Kasumi-1 (cell line): ENCODE measurements at regions not wholly inside any gene's neighbourhood (a gene's known extent, or its start where the extent isn't known, plus 50 kb on each side); places are given as distances from the start of the nearest gene placed in this dataset.
"Not testable (repeated sequence)": the region's sequence is repeated elsewhere in the genome, so short reads cannot be mapped to it uniquely, and the experiment has no call there.

Experiments
- DNase-seq, 2 experiments: peaks; one replicate each; lab custom pipeline; 2025; lab: John Stamatoyannopoulos, UW

DNA sequence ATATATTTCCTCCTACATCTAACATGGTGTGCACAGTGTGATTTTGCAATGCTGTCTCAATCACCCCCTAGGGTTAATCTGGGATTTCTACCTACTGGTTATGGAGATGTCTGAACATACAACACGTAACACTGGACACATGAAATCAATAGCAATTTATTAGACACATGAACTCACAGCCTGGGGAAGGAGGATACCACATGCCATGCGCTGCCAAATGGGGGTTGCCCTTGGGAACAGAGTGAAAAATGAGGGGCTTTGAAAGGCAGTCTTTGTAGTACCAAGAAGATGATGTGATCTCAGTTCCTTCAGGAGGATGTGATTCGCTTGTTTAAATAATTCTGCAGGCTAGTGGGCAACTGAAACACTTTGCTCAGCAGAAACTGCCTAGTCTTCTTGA lies 253.6 kb upstream of the LRRC4C start:
- no peak for DNase-seq

DNA sequence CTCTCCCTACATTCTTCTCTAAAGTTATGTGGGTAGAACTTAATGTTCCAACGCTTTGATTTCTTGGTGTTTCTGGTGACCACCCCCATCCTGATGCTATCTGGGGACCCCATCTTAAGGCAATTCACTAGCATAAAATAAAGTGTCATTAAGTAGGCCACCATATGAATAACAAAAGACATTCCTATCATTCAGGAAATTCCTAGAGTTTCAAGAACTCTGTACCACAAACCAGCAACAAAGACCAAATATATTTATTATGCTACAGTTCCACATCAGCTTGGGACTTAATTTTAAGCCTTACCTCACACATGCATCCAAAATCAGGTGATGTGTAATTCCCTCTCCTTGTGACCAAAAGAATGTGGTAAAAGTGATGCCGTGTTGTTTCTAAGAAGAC lies 254.6 kb upstream of the LRRC4C start:
- no peak for DNase-seq

DNA sequence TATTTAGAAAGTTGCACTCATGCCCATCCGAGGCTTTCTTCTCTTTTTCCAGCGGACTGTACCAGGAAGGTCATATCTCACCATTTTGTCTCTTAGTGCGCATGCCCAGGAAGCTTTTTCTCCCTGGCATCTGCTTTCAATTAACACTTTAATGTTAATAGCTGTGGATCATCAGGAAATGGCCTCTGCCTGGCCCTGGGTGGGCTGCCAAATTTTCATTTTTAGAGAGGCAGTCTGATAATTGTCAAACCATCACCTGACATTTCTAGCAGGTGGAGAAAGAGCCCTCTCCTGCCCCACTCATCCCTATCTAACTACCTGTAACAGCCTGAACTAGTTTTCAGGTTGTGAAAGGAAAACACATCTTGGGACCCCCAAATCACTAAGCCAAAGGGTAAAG lies 257.4 kb upstream of the LRRC4C start:
- DNase-seq, result no peak

DNA sequence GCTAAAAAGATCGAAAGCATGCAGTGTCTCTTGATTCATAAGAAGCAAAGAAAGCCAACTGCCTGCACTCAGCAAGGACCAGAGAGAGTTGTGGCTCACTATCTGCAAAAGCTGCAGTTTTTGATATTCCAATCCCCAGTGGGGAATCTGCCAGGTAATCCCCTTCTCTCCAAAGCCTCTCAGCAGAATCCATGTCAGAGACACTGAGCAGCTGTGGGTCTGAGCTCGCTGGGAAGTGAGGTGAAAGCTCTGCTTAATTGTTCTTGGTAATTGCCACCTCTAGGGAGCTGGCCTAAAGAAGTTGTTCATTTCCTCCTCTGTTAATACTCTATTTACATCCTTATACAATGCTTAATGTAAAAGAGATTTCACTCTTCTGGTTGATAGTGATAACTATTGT lies 261.3 kb upstream of the LRRC4C start:
- no peak for DNase-seq

DNA sequence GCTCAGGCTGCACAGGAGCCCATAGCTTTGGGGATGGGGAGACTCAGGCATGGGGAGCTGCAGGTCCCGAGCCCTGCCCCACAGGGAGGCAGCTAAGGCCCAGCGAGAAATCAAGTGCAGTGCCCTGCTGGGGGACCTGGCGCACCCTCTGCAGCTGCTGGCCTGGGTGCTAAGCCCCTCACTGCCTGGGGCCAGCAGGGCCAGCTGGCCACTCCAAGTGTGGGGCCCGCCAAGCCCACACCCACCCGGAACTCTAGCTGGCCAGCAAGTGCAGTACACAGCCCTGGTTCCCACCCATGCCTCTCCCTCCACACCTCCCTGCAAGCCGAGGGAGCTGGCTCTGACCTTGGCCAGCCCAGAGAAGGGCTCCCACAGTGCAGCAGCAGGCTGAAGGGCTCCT lies 268.7 kb upstream of the LRRC4C start:
- DNase-seq, result not testable (repeated sequence)

DNA sequence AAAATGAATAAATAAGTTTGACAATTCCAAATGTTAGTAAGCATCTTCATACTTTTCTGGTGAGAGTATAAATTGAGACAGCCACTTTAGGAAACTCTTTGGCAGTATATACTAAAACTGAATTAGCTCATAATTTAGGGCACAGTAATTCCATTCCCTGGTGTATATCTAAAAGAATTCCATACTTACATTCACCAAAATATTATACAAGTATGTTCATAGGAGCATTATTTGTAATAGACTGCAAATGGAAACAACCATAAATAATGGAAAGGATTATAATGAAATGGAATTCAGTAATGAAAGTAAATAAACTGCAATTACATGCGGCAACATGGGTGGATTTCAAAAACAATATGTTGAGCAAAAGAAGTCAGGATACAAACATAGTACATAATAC lies 315.8 kb upstream of the LRRC4C start:
- no peak for DNase-seq

DNA sequence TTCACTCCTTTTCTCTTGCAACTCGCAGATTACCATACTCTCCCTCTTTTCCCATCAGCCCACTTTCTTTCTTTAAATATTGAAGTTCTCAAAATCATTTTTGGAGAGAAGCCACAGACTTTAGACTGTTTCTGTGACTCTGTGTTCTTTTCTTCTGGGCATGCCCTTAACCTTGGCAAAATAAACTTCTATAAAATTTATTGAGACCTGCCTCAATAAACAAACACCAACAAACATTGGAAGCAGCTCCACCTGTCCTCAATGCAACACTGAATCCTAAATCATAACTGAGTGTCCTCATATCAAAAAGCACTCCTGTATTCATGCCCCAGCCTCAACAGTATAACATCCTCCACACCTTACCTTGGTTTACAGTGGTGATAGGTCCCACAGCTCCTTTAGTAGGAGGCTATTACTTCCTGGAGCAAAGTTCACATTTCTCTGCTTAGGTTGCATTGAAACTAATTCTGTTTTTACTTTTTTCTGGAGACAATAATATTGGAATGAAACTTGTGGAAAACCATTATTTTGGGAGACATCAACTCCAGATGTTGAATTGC lies 320.0 kb upstream of the LRRC4C start:
- no peak for DNase-seq

DNA sequence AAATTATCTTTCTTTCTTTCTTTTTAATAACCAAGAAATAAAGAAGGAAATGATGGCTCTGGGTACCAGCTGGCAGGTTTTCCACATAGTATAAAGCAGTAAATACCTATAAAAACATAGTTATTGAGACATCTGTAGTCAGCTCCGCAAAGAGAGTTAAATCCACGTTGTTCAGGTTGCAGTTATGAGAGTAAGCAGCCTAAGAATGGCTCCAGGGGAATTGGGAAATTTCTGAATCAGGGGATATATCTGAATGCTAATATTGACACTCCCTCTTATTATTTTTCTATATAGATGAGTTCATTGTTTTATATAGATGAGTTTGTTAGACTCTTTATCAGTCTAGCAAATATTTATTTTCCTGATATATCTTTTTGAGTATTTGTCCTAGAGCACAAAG lies 322.0 kb upstream of the LRRC4C start:
- DNase-seq, result no peak

DNA sequence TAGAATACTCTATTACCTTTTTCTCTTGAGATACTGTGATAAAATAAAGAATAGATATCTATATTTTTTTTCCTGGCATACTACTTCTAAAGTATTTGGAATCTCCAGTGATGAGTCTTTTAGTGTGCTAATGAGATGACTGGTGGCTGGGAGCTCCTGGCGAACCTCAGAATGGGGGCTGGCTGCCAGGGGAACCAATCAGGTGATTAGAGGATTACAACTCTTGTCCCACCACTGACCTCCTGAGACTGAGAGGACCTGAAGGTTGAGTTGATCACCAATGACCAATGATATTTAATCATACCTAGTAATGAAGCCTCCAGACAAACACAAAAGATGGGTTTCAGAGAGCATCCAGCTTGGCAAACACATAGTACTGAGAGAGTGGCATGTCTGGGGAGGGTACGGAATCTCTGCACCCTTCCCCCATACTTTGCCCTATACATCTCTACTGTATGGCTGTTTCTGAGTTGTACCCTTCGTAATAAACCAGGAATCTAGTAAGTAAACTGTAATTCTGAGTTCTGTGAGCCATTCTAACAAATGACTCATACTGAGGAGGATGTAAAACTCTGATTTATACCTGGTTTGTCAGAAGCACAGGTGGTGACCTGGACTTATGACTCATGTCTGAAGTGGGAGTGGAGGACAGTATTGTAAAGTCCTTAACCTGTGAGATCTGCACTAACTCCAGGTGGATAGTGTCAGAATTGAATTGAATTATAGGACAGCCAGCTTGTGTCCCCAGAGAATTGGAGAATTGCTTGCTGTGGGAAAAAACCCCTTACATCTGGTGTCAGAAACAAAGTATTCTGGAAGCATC lies 325.3 kb upstream of the LRRC4C start:
- no peak for DNase-seq

DNA sequence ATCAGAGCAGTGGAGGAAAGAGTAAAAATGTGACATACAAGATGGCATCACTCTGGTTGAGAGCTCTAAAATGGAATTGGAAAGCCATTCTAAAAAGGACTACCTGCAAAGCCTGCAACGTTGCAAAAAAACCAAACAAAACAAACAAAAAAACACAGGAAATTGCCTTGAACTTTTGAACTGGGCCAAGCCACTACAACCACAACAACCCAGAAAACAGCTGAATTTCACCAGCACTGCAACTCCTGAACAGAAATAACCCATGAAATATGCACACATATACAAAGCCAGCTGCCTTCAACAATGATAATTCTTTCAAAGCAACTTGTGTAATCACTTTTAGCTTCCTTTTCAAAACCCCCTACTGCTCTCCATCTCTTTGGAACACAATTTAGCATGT lies 326.6 kb upstream of the LRRC4C start:
- no peak for DNase-seq

DNA sequence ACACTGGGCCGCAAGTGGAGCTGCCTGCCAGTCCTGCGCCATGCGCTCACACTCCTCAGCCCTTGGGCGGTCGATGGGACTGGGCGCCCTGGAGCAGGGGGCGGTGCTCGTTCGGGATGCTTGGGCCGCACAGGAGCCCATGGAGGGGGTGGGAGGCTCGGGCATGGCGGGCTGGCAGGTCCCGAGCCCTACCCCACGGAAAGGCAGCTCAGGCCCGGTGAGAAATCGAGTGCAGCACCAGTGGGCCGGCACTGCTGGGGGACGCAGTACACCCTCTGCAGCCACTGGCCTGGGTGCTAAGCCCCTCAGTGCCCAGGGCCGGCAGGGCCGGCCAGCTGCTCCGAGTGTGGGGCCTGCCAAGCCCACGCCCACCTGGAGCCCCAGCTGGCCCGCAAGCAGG lies 328.7 kb upstream of the LRRC4C start:
- DNase-seq, result no peak

DNA sequence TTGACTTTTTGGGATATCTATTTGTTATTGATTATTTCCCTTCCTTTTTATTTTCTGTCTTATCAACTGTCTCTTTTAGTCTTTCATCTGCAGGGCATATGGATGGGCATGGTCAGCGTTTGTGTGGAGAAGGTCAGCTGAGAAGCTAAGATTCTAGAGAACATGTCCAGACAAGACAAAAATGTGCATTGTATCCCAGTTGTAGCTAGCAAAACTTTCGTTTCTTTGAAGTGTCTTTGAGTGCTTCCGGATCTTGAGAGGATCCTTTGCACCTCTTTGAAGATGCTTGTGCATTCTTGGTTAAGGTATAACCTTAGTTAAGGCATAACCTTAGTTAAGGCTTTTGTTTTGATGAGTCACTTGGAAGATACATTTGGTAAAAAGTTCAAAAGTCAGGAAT lies 329.9 kb upstream of the LRRC4C start:
- DNase-seq, result no peak

DNA sequence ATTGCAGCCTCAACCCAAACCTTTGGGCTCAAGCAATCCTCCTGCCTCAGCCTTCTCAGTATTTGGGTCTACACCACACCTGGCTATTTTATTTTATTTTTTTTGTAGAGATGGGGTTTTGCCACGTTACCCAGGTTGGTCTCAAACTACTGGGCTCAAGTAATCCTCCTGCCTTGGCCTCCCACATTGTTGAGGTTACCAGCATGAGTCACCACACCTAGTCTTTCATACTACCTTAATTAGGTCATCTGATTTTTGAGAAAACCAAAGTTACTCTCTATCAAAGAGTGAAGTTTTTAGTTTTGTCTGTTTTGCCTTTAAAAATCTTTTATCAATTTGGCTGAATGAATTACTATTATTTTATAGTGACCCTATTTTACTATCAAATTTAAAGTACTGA lies 335.6 kb upstream of the LRRC4C start:
- DNase-seq, result no peak

DNA sequence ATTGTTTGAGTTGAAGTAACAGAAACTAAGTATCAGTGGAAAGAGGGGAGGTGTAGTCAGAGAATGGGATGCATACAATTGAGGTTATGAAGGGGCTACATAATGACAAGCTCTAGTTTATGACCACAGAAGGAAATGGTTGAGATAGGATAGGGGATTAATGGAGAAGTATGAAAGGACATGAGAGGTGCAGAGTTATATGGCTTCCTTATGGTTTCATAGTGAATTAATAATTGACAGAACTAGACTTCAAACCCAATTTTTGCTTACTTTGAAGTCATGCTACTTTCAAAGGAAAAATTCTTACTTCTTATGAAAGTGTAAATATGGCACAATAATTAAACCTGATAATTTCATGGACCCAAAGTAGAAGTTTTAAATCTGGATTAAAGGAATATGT lies 340.3 kb upstream of the LRRC4C start:
- DNase-seq, result no peak

DNA sequence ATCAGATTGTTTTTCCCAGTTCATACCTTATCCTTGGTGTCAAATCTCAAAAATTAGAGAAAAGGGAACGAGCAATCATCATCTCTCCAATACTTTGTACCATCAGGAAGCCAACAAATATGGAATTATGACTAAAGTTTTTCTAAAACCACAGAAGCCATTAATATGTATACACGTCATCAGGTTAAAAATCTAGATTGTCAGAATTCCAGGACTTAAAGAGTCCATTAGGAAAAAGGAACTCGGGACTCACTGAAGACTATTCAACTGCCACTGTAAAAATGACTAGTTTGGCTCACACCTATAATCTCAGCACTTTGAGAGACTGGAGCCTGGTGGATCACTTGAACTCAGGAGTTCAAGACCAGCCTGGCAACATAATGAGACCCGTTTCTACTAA lies 344.4 kb upstream of the LRRC4C start:
- no peak for DNase-seq

DNA sequence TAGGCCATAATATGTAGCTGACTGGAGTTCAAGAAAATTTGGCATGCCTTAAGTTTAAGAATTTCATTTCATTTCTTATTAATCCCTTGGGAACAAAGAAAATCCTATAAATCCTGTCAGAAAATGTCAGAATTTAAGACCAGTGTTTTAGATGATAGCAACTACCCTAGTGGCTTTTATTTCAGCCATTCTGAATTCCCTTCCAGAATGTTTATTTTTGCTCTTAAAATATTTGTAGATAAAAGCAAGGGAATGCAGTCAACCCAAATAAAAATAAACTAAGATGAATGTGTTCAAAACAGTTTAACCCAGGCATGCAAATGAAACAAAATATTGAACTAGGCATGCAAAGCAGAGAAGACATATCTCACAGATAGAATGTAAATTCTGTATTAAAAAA lies 356.9 kb upstream of the LRRC4C start:
- no peak for DNase-seq

DNA sequence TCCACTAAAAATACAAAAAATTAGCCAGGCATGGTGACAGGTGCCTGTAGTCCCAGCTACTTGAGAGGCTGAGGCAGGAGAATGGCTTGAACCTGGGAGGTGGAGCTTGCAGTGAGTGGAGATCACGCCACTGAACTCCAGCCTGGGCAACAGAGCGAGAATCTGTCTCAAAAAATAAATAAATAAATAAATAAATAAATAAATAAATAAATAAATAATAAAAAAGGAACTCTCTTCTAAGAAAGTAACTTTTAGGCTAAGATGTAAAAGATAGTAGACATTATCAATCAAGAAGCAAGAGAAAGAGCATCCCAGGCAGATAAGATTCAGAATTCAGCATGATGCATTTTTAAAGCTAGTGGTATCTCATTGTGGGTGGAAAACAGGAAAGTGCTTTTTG lies 364.8 kb upstream of the LRRC4C start:
- DNase-seq, result not testable (repeated sequence)

DNA sequence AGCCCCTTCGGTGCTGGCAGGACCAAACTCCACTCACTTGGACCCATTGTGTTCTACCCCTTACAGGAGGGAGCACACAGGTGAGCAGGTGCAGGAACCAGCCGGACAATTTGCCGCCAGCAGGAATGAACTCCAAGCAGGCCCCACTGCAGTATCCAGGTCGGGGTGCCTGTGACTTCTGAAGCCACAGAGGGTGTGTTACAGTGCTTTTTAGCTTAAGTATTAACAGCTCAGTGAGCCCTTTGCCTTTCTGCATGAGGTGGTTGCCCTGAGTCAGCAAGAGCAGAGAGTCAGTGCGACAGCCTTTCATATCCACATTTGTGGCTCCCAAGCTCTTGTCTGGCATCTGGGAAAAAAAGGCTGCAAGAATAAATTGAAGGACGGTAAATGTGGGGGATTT lies 366.6 kb upstream of the LRRC4C start:
- no peak for DNase-seq

DNA sequence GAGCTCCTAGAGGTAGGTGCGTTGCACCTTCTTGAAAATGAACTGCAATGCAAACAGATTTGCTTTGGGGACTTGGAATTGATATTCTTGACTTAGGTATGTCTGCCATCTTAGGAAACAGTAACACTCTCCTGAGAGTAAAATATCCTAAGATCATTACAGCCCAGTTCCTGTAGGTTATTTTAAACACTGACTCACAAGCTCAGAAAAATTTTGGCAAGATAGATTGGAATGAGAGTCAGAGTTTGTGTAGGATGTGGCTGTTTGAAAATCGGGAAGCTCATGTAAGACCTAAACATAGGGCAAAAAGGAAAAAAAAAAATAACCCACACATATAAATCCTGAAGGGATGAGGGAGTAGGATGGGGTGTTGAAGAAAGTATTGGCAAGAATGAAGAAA lies 377.0 kb upstream of the LRRC4C start:
- DNase-seq, result no peak

DNA sequence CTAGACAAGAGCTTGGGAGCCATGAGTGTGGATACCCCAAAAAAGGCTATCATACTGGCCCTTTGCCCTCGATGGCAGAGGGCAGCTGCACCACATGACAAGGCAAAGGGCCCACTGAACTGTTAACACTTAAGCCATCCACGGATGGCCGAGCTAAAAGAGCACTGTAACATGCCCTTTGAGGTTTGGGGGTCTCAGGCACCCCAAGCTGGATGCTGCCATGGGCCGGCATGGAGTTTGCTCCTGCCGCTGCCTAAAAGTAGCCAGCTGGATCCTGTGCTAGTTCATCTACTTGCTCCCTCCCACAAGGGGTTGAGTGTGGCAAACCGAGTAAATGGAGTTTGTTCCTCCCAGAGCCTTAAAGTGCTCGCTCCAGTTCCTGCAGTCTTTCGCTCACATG lies 383.2 kb upstream of the LRRC4C start:
- DNase-seq, result no peak

DNA sequence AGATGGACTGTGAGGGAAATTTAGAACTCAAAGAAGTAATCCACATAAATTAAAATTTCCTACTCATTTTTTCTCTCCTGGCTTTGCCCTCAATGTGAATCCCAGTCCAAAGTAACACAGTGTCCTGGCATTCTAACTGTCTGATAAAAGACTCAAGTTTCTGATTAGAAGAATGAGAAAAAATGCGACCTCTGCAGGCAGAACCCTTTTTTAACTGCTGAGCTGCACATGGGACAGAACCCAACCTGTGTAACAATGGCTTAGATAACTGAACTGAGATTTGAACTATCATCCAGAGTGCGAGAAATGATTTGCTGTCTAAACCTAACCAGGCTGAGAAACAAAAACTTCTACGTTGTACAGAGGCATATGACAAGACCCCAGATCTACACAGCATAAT lies 385.6 kb upstream of the LRRC4C start:
- DNase-seq, result no peak

DNA sequence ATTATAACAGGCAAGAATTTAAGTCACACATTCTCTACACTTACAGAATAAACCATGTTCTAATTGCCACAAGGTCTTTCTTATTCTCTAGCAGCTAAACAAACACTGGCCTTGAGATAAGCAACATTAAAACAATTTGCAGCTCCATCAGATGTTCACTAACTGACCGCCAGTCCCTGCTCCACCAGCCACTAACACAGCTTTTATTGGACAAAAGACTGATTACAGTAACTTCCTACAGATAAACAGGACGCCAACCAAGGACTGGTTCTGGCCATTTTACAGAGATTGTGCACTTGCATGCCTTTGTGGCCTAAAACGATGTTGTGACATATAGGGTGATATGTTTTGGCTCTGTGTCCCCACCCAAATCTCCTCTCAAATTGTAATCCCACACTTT lies 388.9 kb upstream of the LRRC4C start:
- no peak for DNase-seq

DNA sequence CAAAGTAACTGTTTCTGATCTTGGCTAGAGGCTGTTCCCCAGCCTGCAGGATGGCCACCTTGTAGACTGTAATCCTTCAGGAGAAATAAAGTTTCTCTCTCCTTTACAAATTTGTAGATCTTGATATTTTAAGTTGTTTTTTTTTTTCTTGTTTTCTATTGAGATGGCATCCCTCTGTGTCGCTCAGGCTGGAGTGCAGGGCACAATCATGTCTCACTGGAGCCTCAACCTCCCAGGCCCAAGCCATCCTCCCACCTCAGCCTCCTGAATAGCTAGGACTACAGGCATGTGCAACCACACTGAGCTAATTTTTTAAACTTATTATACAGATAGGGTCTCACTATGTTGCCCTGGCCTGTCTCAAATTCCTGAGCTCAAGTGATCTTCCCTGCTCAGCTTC lies 389.8 kb upstream of the LRRC4C start:
- DNase-seq, result no peak

DNA sequence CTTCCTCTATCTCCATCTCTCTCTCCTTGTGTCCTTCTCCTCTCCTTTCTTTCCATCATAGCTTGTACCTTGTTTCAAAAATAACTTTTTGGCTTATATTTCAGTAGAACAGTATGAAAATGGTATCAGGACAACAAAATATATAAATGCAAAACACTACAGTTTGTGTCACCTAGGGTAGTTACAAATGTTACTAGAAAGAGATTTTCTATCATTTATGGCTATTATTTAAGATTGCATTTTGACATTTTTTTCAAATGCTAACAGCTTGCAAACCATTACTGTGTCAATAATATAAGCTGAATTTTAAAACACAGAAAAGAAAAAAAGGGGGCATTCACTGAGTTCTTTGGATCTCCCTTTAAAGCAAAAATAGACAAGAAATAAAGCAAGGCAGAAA lies 392.3 kb upstream of the LRRC4C start:
- no peak for DNase-seq
